HG03565 (cell line): ENCODE measurements at regions not wholly inside any gene's neighbourhood (a gene's known extent, or its start where the extent isn't known, plus 50 kb on each side); places are given as distances from the start of the nearest gene placed in this dataset.

Source experiments
- ATAC-seq: cut with Tn5 transposase; IDR thresholded peaks from one replicate; pipeline ENCODE4 v1.9.1; 2021; ENCODE audit warnings: mild to moderate bottlenecking, moderate library complexity; ENCODE audit not compliant: unreplicated experiment

- ATAC-seq = no peak
These were observed 1070.2 kb upstream of the NXPH2 start for GRCh38 chr2:139850254-139850890.

DNA sequence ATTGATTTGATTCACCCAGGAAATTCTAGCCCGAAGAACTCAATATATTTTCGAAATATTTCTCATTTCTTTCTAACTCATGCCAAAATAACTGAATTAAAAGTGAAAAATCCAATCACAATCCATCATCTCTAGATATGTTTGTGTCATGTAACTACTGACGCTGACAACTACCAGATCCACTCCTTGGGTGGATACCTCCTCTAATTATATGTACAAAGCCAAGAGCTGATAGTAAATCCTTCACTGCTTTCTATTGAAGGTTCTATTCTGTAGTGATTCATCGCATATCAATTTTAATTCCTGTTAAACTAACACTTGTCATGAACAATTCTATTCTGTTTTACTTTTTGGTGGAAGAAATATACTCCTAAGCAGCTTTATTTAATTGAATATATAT lies 1056.6 kb upstream of the NXPH2 start:
- no peak for ATAC-seq

DNA sequence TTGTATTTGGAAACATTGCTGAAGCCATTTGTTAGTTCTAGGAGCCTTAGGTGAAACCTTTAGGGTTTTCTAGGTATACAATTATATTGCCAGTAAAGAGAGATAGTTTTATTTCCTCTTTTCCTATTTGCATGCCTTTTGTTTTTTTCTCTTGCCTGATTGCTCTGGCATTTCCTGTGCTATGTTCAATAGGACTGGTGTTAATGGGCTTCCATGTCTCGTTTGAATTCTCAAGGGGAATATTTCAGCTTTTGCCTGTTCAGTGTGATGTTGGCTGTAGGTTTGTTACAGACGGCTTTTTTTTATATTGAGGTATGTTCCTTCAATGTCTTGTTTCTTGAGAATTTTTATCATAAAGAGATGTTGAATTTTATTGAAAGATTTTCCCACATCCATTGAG lies 1054.9 kb upstream of the NXPH2 start:
- no peak for ATAC-seq

GRCh38 chr2:139828011-139828410 lies 1047.8 kb upstream of the NXPH2 start:
- ATAC-seq = no peak

GRCh38 chr2:139825726-139826125 lies 1045.5 kb upstream of the NXPH2 start:
- ATAC-seq = no peak

DNA sequence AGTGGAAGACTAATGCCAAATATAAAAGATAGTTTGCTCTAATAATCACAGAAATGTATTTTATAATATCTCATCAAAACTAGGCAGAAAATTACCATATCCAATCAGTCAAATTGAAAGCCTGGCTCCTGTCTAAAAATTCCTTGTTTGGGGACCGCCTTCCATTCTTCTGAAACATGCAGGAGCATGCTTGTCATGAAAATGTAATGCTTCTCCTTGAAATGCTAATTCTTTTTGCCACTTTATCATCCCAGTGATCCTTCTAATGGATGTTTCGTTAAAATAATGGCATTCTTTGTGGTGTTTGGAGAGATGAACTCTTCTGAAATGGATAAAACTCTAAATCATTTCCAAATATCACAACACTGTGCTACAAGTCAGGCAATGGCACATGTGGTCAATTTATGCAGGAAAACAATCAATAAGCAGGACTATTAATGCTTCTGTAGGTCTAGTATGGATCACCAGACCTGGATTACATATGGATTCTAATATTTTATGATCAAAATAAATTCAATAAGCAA lies 1039.1 kb upstream of the NXPH2 start:
- no peak for ATAC-seq

DNA sequence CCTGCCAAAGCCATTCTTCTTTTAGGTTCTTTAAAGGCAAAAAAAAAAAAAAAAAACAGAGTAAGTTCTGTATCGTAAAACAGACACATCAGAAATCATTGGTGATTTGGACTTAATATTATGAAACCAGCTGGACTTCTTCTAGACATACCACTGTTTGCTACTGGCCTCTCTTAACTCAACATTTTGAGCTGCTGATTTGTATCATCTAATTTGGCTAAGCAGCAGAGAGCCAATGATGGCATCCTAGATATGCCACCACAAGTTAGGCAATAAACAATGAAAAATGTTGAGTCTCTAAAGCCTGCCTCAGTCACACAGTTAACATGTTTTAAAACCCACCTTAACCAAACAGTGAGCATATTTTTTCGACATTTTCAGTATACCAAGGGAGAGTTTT lies 1034.3 kb upstream of the NXPH2 start:
- ATAC-seq = no peak

DNA sequence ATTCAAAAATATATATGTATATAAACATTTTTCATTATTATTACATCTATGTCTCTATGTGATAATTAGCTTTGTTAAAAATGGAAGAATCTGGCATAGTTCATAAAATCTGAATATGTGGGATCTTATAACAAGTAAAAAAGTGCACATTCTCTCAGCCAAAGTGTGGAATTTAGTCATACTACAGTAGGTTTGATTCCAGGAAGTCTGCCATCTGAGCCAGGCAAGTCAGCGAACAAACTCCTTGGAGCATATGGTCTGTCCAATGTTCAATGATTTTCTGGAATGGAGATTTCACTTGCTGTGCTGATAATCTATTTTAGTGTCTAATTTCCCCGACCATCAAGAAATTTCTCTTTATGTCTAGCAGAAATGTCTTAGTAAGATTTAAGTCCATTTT lies 1033.2 kb upstream of the NXPH2 start:
- no peak for ATAC-seq

GRCh38 chr2:139805441-139805840 lies 1025.3 kb upstream of the NXPH2 start:
- no peak for ATAC-seq

DNA sequence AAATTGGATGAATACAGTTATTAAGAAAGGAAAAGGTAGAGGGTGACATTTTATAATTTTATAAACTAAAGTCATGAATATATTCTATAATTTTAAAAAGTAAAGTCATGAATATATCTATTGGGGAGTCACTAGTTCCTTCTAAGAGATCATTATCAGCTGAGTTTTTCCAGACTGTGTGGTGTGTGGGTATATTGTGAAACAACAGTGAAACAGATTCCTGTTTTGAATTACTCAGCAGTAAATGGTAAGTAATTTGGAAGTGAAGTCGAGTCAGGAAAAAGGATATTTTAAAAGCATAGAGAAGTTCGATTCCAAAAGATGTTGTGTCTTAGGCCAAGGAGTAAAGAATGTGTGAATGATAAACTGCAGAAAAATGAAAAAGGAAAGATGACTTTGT lies 1018.2 kb upstream of the NXPH2 start:
- no peak for ATAC-seq

GRCh38 chr2:139790807-139791752 lies 1010.9 kb upstream of the NXPH2 start:
- ATAC-seq = no peak

DNA sequence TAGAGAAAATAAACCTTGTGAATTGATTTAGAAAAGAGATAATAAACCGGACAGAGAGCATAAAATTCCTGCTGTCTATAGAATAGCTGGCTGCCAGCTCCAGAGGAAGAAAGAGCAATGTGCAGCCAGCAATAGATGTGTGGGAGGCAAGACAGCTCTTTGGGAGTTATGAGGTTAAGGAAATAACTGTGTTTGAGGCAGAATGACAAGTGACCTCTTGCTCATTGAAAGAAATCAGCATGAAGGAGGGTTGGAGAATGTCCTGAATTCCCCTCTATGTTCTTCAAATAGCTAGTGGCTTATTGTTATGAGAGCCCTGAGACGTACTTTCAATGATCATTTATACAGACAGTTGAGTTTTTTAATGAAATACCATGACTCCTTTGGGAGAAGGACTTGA lies 1009.9 kb upstream of the NXPH2 start:
- no peak for ATAC-seq

DNA sequence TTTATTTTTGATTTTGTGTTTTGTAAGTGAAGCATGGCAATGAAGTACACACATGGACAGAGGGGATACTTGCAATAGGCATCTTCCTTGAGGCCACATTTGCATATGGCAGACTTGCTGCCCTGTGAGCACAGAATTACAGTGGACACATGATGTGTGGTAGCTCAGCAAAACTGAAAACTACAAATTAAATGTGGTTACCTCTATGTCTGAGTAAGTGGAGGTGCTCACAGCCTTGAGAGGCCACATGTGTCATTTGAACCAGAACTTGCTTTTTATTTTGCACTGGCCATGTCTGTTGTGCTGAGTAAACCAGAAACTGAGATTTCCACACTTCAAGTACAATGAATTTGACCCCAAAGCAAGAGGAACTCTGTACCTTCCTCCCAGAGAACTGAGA lies 998.5 kb upstream of the NXPH2 start:
- no peak for ATAC-seq

DNA sequence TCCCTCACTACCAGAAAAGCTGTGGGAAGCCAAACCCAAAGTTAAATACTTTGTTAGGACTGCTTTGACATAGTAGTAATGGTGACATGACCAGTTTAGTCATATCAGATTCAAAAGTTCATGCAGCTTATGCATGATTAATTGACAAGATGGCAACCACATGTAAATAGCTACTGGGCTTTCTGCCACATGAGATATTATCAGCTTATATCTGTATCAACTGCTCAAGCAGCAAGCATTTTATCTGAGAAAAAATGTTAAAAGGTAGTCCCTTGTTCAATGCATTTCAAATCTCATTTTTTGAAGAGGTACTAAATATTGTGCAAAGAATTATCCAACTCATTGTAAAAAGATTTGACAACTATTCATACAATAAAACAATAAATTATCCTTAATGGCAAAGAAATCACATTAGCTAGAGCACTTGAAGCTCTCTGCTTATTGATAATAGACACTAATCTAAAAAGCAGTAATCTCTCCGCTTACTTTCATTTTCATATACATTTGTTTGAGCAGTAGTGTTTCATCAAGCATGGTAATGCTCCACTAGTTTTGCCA lies 993.6 kb upstream of the NXPH2 start:
- ATAC-seq = no peak

- ATAC-seq = no peak
These were observed 989.4 kb upstream of the NXPH2 start for GRCh38 chr2:139769633-139770032.

- ATAC-seq = no peak
These were observed 983.5 kb upstream of the NXPH2 start for GRCh38 chr2:139763705-139764104.

GRCh38 chr2:139759000-139759505 lies 978.9 kb upstream of the NXPH2 start:
- ATAC-seq = no peak

DNA sequence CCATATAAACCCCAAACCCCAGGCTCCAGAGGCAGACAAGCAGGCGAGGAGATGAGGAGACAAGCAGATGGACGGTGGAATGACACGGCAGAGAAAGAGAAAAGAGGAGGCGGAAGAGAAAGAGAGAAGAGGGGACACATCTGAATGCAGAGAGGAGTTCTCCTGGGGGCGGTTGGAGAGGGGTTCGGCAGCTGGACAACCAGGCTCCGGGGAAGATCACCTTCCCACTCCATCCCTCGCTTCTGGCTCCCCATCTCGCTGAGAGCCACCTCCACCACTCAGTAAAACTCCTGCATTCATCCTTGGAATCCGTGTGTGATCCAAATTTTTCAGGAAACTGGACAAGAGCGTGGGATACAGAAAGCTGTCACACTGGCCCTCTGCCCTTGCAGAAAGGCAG lies 966.7 kb upstream of the NXPH2 start:
- ATAC-seq = no peak

DNA sequence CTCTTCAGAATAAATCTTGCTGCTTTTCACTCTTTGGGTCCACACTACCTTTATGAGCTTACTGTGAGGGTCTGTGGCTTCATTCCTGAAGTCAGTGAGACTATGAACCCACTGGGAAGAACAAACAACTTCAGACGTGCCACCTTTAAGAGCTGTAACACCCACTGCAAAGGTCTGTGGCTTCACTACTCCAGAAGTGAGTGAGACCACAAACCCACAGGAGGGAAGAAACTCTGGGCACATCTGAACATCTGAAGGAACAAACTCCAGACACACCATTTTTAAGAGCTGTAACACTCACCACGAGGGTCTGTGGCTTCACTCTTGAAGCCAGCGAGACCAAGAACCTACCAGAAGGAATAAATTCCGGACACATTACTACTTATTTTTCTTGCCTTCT lies 964.1 kb upstream of the NXPH2 start:
- no peak for ATAC-seq

DNA sequence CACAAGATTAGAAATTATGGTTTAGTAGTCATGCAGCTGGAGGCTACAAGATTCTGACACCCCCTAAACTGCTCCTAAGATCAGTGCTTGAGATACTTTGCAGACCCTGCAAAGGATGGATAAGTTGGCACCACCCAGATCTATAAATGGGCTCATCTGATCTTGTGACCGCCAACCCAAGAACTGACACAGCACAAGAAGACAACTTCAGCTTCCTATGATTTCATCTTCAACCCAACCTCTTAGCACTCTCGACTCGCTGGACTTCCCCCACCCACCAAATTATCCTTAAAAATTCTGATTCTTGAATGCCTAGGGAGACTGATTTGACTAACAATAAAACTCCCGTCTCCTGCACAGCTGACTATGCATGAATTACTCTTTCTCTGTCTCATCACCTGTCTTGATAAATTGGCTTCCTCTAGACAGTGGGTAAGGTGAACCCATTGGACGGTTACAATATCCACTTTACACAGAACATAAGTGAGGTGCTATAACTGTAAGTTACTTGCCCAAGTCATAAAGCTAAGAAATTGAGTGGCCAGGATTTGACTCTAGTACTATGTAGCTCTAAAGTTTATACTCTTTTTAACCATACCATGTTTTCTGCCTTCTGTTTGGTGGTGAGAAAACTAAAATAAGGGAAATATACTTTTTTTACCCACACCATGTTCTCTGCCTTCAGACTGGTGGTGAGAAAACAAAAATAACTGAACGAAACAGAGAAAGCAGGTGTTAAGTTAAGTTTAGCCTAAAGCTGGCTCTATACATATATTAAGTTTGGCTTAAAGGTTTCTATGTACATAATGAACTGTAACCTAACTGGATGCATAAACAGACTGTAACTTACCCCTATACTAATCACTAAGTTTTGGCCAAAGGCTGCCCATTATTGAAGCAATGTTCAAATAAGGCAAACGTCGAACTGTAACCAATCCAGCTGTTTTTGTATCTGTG lies 962.3 kb upstream of the NXPH2 start:
- no peak for ATAC-seq
